DOHH2 (cell line): ENCODE measurements at regions not wholly inside any gene's neighbourhood (a gene's known extent, or its start where the extent isn't known, plus 50 kb on each side); places are given as distances from the start of the nearest gene placed in this dataset.

ENCODE experiments used
- H3F3A ChIP-seq: fragments of 200-600 bp; sonication (generic), shearing (Covaris generic); 2 replicates; pipeline ENCODE4 v1.6.0; 2016; ENCODE audit warnings: antibody characterized with exemption, mild to moderate bottlenecking; ENCODE audit not compliant: control insufficient read depth, insufficient read depth
- H3K27ac ChIP-seq: fragments of 200-600 bp; sonication (generic); 2 replicates; pipeline ENCODE4 v1.5.1; 2014; ENCODE audit warnings: low read depth, mild to moderate bottlenecking, low read length, moderate library complexity
- H3K27me3 ChIP-seq: fragments of 200-600 bp; sonication (generic); 2 replicates; pipeline ENCODE4 v1.6.1; 2014; ENCODE audit warnings: mild to moderate bottlenecking, low read length, mixed read lengths; ENCODE audit not compliant: control insufficient read depth
- H3K36me3 ChIP-seq: fragments of 200-600 bp; sonication (generic); 2 replicates; pipeline ENCODE4 v1.6.1; 2014; ENCODE audit warnings: mild to moderate bottlenecking, low read length, moderate library complexity, mixed read lengths; ENCODE audit not compliant: control insufficient read depth
- H3K4me1 ChIP-seq: fragments of 200-600 bp; sonication (generic); 2 replicates; pipeline ENCODE4 v1.6.1; 2014; ENCODE audit warnings: mild to moderate bottlenecking, low read length, mixed read lengths; ENCODE audit not compliant: control insufficient read depth
- H3K4me2 ChIP-seq: fragments of 200-600 bp; sonication (generic); 2 replicates; pipeline ENCODE4 v1.6.0; 2014; ENCODE audit warnings: mild to moderate bottlenecking, low read length, moderate library complexity
- H3K4me3 ChIP-seq: fragments of 200-600 bp; sonication (generic); 2 replicates; pipeline ENCODE4 v1.5.1; 2014; ENCODE audit warnings: mild to moderate bottlenecking, low read length, mixed read lengths
- H3K79me2 ChIP-seq: fragments of 200-600 bp; sonication (generic); 2 replicates; pipeline ENCODE4 v1.6.1; 2014; ENCODE audit warnings: mild to moderate bottlenecking, low read length, mixed read lengths; ENCODE audit not compliant: control insufficient read depth
- H3K9me2 ChIP-seq: fragments of 200-600 bp; sonication (generic); replicated peaks from 2 replicates; pipeline ENCODE4 v1.6.1; 2014; ENCODE audit warnings: mild to moderate bottlenecking, low read length, mixed read lengths; ENCODE audit not compliant: control insufficient read depth
- H3K9me3 ChIP-seq: fragments of 200-600 bp; sonication (generic); 2 replicates; pipeline ENCODE4 v1.6.1; 2014; ENCODE audit warnings: antibody characterized with exemption, low read length, mixed read lengths; ENCODE audit not compliant: control insufficient read depth, insufficient read depth
- H4K20me1 ChIP-seq: fragments of 200-600 bp; sonication (generic); 2 replicates; pipeline ENCODE4 v1.6.0; 2014; ENCODE audit warnings: low read depth, mild to moderate bottlenecking, antibody characterized with exemption, low read length, moderate library complexity; ENCODE audit not compliant: control insufficient read depth, insufficient read depth
- EZH2phosphoT487 ChIP-seq: fragments of 200-600 bp; sonication (generic); IDR thresholded peaks from 2 replicates; pipeline ENCODE4 v1.6.1; 2017; ENCODE audit warnings: borderline replicate concordance, mild to moderate bottlenecking, antibody characterized with exemption, low read length, moderate library complexity, mixed read lengths
- TF ChIP-seq, protein P1 (sequence below): fragments of 200-600 bp; sonication (generic); IDR thresholded peaks from one replicate; pipeline ENCODE4 v1.5.1; 2014; ENCODE audit warnings: antibody characterized with exemption, mild to moderate bottlenecking, low read depth, low read length; ENCODE audit not compliant: poor library complexity, severe bottlenecking

DNA sequence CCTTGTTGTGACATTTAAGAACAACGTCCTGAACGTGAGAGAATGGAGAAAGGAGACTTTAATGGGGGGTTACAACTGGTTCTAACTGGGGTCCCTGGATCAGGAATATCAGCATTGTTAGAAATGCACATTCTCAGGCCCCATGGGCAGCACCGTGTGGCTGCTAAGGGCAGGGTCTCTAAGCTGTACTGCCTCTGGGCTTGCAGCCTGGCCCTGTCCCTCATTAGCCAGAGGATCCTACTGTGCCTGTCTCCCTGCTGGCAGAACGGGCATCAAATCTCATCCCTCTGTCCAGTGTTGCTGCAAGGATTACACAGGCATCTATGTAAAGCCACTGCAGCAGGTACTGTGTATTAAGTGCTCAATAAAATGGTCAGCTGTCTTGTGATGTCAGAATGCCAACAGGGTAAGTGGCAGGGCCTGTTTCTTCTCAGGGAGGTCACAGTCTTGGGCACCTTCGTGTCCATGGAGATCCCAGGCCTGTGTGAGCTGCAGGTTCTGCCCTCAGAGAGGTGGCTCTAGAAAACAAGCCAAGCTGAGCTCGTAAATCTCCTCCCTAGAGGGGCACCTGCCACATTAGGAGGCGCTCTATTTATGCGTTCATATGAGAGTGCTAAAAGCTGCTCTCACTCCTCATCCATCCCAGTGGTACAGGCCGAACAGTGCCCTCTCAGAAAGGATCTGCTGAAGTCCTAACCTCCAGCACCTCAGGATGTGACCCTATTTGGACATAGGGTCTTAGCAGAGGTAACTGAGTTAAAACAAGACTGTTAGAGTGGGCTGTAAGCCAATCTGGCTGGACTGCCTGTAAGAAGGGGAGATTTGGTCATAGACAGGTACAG is 210.5 kb downstream of the GADD45G start:
- H3K36me3 ChIP-seq = no peaks in the 10 kb centered on the region
- H3K4me1 ChIP-seq = no peaks in the 10 kb centered on the region
- no peaks in the 10 kb centered on the region for H3K9me3 ChIP-seq
- H3F3A ChIP-seq = no peaks in the 10 kb centered on the region
- H3K4me3 ChIP-seq = no peak overlapping the region
- no peak overlapping the region for H3K27ac ChIP-seq
- H3K27me3 ChIP-seq = peaks cover 16% of the 10 kb centered on the region
- H3K79me2 ChIP-seq = no peaks in the 10 kb centered on the region
- no peak for TF ChIP-seq EZH2phosphoT487
- TF ChIP-seq, protein P1, sequence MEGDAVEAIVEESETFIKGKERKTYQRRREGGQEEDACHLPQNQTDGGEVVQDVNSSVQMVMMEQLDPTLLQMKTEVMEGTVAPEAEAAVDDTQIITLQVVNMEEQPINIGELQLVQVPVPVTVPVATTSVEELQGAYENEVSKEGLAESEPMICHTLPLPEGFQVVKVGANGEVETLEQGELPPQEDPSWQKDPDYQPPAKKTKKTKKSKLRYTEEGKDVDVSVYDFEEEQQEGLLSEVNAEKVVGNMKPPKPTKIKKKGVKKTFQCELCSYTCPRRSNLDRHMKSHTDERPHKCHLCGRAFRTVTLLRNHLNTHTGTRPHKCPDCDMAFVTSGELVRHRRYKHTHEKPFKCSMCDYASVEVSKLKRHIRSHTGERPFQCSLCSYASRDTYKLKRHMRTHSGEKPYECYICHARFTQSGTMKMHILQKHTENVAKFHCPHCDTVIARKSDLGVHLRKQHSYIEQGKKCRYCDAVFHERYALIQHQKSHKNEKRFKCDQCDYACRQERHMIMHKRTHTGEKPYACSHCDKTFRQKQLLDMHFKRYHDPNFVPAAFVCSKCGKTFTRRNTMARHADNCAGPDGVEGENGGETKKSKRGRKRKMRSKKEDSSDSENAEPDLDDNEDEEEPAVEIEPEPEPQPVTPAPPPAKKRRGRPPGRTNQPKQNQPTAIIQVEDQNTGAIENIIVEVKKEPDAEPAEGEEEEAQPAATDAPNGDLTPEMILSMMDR = no peak
- H3K9me2 ChIP-seq = no peaks in the 10 kb centered on the region
- no peak overlapping the region for H3K4me2 ChIP-seq
- H4K20me1 ChIP-seq = no peaks in the 10 kb centered on the region

- Histone ChIP-seq H3K79me2 (no peaks in the 10 kb centered on the region), H3K27ac (no peak overlapping the region), H3K9me3 (no peaks in the 10 kb centered on the region), H3K4me1 (no peaks in the 10 kb centered on the region), H3K4me2 (no peak overlapping the region), H4K20me1 (no peaks in the 10 kb centered on the region), H3F3A (no peaks in the 10 kb centered on the region), H3K27me3 (peaks cover 21% of the 10 kb centered on the region), H3K9me2 (no peaks in the 10 kb centered on the region), H3K36me3 (no peaks in the 10 kb centered on the region), H3K4me3 (no peak overlapping the region)
- TF ChIP-seq EZH2phosphoT487 = no peak
- TF ChIP-seq, protein P1 = no peak
Measured at GRCh38 chr9:89815903-89816573, 211.2 kb downstream of the GADD45G start.

- Histone ChIP-seq H3K27ac (no peak overlapping the region), H3F3A (no peaks in the 10 kb centered on the region), H3K27me3 (peaks cover 21% of the 10 kb centered on the region), H3K9me2 (no peaks in the 10 kb centered on the region), H4K20me1 (no peaks in the 10 kb centered on the region), H3K4me2 (no peak overlapping the region), H3K4me1 (no peaks in the 10 kb centered on the region), H3K4me3 (no peak overlapping the region), H3K36me3 (no peaks in the 10 kb centered on the region), H3K9me3 (no peaks in the 10 kb centered on the region), H3K79me2 (no peaks in the 10 kb centered on the region)
- no peak for TF ChIP-seq EZH2phosphoT487
- TF ChIP-seq, protein P1 = no peak
Measured at GRCh38 chr9:89817151-89817950, 212.5 kb downstream of the GADD45G start.
